Hepatocyte (in vitro differentiated cells): ENCODE measurements at regions not wholly inside any gene's neighbourhood (a gene's known extent, or its start where the extent isn't known, plus 50 kb on each side); places are given as distances from the start of the nearest gene placed in this dataset. TPM values are rescaled to one million over a fixed set of nuclear protein-coding genes. Genes with fewer than 3 reads are reported as not detected.

Experiments
- DNase-seq: peaks from one replicate; pipeline ENCODE4 v3.0.0-alpha.2; 2016; ENCODE audit warnings: low spot score
- H2AFZ ChIP-seq: fragments of 200-600 bp; sonication (generic); 2 replicates; pipeline ENCODE4 v1.6.0; 2016; ENCODE audit warnings: antibody characterized with exemption, mild to moderate bottlenecking
- H3K27ac ChIP-seq: fragments of 200-600 bp; sonication (generic); 2 replicates; pipeline ENCODE4 v1.5.1; 2016; ENCODE audit warnings: mild to moderate bottlenecking
- H3K27me3 ChIP-seq: fragments of 200-600 bp; sonication (generic); 2 replicates; pipeline ENCODE4 v1.6.1; 2016
- H3K36me3 ChIP-seq: fragments of 200-600 bp; sonication (generic); replicated peaks from 2 replicates; pipeline ENCODE4 v1.5.1; 2016; ENCODE audit warnings: low read depth; ENCODE audit not compliant: insufficient read depth
- H3K4me1 ChIP-seq: fragments of 200-600 bp; sonication (generic); 2 replicates; pipeline ENCODE4 v1.5.1; 2016; ENCODE audit warnings: mild to moderate bottlenecking, moderate library complexity; ENCODE audit not compliant: insufficient read depth
- H3K4me2 ChIP-seq: fragments of 200-600 bp; sonication (generic); 2 replicates; pipeline ENCODE4 v1.6.0; 2016
- H3K4me3 ChIP-seq: fragments of 200-600 bp; sonication (generic); 2 replicates; pipeline ENCODE4 v1.5.1; 2016; ENCODE audit warnings: mild to moderate bottlenecking
- H3K79me2 ChIP-seq: fragments of 200-600 bp; sonication (generic); 2 replicates; pipeline ENCODE4 v1.6.0; 2017; ENCODE audit warnings: mild to moderate bottlenecking
- H3K9me2 ChIP-seq: fragments of 200-600 bp; sonication (generic); replicated peaks from 2 replicates; pipeline ENCODE4 v1.6.0; 2017; ENCODE audit warnings: mild to moderate bottlenecking; ENCODE audit not compliant: insufficient read depth
- H3K9me3 ChIP-seq: fragments of 200-600 bp; sonication (generic); 2 replicates; pipeline ENCODE4 v1.5.1; 2016; ENCODE audit warnings: low read depth, mild to moderate bottlenecking
- H4K20me1 ChIP-seq: fragments of 200-600 bp; sonication (generic); 2 replicates; pipeline ENCODE4 v1.6.0; 2016; ENCODE audit warnings: mild to moderate bottlenecking; ENCODE audit not compliant: insufficient read depth, poor library complexity, severe bottlenecking
- CTCF ChIP-seq: fragments of 200-600 bp; sonication (generic); IDR thresholded peaks from 2 replicates; pipeline ENCODE4 v1.5.1; 2016; ENCODE audit warnings: antibody characterized with exemption, mild to moderate bottlenecking; ENCODE audit not compliant: poor library complexity
- EZH2 ChIP-seq: fragments of 200-600 bp; sonication (generic); IDR thresholded peaks from 2 replicates; pipeline ENCODE4 v1.6.1; 2016; ENCODE audit warnings: antibody characterized with exemption, mild to moderate bottlenecking, borderline replicate concordance
- EZH2phosphoT487 ChIP-seq: fragments of 200-600 bp; sonication (generic); IDR thresholded peaks from one replicate; pipeline ENCODE4 v1.6.1; 2018; ENCODE audit warnings: antibody characterized with exemption, mild to moderate bottlenecking, low read depth, moderate library complexity; ENCODE audit not compliant: unreplicated experiment, severe bottlenecking
- WGBS: methylation state at CpG from one replicate; pipeline ENCODE4 v1.1.6; 2016; ENCODE audit warnings: low lambda C conversion rate; ENCODE audit errors: missing lambda C conversion rate; 5-methylcytosine and 5-hydroxymethylcytosine counted together
- small RNA-seq: library from RNA; depleted of rRNA; stranded (forward); fragments of <200 nt; gene quantifications from one replicate; pipeline ENCODE3, GENCODE V24; 2014

GRCh38 chr10:84087202-84087601 lies 52.1 kb upstream of the GHITM start:
- TF ChIP-seq EZH2 (no peak), EZH2phosphoT487 (no peak), CTCF (no peak)
- Histone ChIP-seq H3K36me3 (no peaks in the 10 kb centered on the region), H3K27me3 (no peaks in the 10 kb centered on the region), H3K9me3 (no peaks in the 10 kb centered on the region), H4K20me1 (no peaks in the 10 kb centered on the region), H3K4me3 (no peak overlapping the region), H3K9me2 (no peaks in the 10 kb centered on the region), H3K4me1 (no peaks in the 10 kb centered on the region), H2AFZ (no peak overlapping the region), H3K79me2 (no peaks in the 10 kb centered on the region), H3K27ac (no peak overlapping the region), H3K4me2 (no peak overlapping the region)
- DNase-seq, result no peak
- WGBS, result 79% methylated on average over 1 of the region's 1 CpG

- no peak overlapping the region for H2AFZ ChIP-seq
- H3K27ac ChIP-seq, result no peak overlapping the region
- no peaks in the 10 kb centered on the region for H3K4me1 ChIP-seq
- no peak overlapping the region for H3K4me2 ChIP-seq
- no peaks in the 10 kb centered on the region for H3K27me3 ChIP-seq
- no peaks in the 10 kb centered on the region for H3K36me3 ChIP-seq
- H3K9me2 ChIP-seq, result no peaks in the 10 kb centered on the region
- H3K79me2 ChIP-seq, result no peaks in the 10 kb centered on the region
- no peaks in the 10 kb centered on the region for H4K20me1 ChIP-seq
- no peak for DNase-seq
- no peaks in the 10 kb centered on the region for H3K9me3 ChIP-seq
- TF ChIP-seq EZH2phosphoT487, result no peak
- TF ChIP-seq EZH2, result no peak
- no peak for TF ChIP-seq CTCF
- no peak overlapping the region for H3K4me3 ChIP-seq
- 10% methylated on average over 2 of the region's 2 CpGs for WGBS
These were observed 50.7 kb upstream of the GHITM start for GRCh38 chr10:84088626-84089025.

- no peaks in the 10 kb centered on the region for H3K27me3 ChIP-seq
- no peak overlapping the region for H3K4me3 ChIP-seq
- no peaks in the 10 kb centered on the region for H3K36me3 ChIP-seq
- H3K79me2 ChIP-seq, result no peaks in the 10 kb centered on the region
- no peaks in the 10 kb centered on the region for H3K9me2 ChIP-seq
- H3K4me1 ChIP-seq, result no peaks in the 10 kb centered on the region
- H3K4me2 ChIP-seq, result no peak overlapping the region
- no peak overlapping the region for H2AFZ ChIP-seq
- no peak for DNase-seq
- no peaks in the 10 kb centered on the region for H4K20me1 ChIP-seq
- no peaks in the 10 kb centered on the region for H3K9me3 ChIP-seq
- 72% methylated on average over 2 of the region's 2 CpGs for WGBS
- TF ChIP-seq EZH2phosphoT487, result no peak
- TF ChIP-seq CTCF, result no peak
- TF ChIP-seq EZH2, result no peak
- H3K27ac ChIP-seq, result no peak overlapping the region
These were observed 50.1 kb upstream of the GHITM start for GRCh38 chr10:84089162-84089561.

Small RNA genes in the stretch of these regions (small RNA-seq; reads per million reads assigned to genes)
- gene RNU1-65P, result not detected
- not detected for gene RNU6-129P
- gene RNU6-478P, result not detected
